Umbilical cord (tissue), 1 donor: ENCODE measurements at regions not wholly inside any gene's neighbourhood (a gene's known extent, or its start where the extent isn't known, plus 50 kb on each side); places are given as distances from the start of the nearest gene placed in this dataset.
A peak's percentile ranks its signal among the peaks of the same experiment; 100 is the strongest.

Source experiments
- DNase-seq: peaks from one replicate; pipeline ENCODE4 v3.0.0-alpha.2; 2015; ENCODE audit warnings: low spot score

- DNase-seq, result no peak
Observed at GRCh38 chr15:93438310-93438709, 349.3 kb upstream of the RGMA start.

- DNase-seq, result no peak
Observed at GRCh38 chr15:93432474-93432873, 343.5 kb upstream of the RGMA start.

GRCh38 chr15:93428807-93429351 lies 339.9 kb upstream of the RGMA start:
- no peak for DNase-seq

GRCh38 chr15:93428150-93428549 lies 339.1 kb upstream of the RGMA start:
- peak; percentile 9 for DNase-seq

- no peak for DNase-seq
Observed at GRCh38 chr15:93424131-93424530, 335.1 kb upstream of the RGMA start.

- no peak for DNase-seq
Observed at GRCh38 chr15:93422476-93422875, 333.5 kb upstream of the RGMA start.

- DNase-seq, result no peak
Observed at GRCh38 chr15:93420477-93420876, 331.5 kb upstream of the RGMA start.

GRCh38 chr15:93420050-93420452 lies 331.0 kb upstream of the RGMA start:
- no peak for DNase-seq

- no peak for DNase-seq
Observed at GRCh38 chr15:93418566-93418965, 329.6 kb upstream of the RGMA start.

GRCh38 chr15:93417631-93418030 lies 328.6 kb upstream of the RGMA start:
- DNase-seq, result peak; percentile 41

GRCh38 chr15:93417156-93417555 lies 328.1 kb upstream of the RGMA start:
- no peak for DNase-seq

GRCh38 chr15:93415576-93415975 lies 326.6 kb upstream of the RGMA start:
- no peak for DNase-seq

- DNase-seq, result no peak
Observed at GRCh38 chr15:93414576-93415231, 325.7 kb upstream of the RGMA start.

GRCh38 chr15:93413745-93414144 lies 324.7 kb upstream of the RGMA start:
- no peak for DNase-seq

- DNase-seq, result no peak
Observed at GRCh38 chr15:93399121-93399520, 310.1 kb upstream of the RGMA start.

GRCh38 chr15:93389211-93389610 lies 300.2 kb upstream of the RGMA start:
- no peak for DNase-seq

- no peak for DNase-seq
Observed at GRCh38 chr15:93384886-93385285, 295.9 kb upstream of the RGMA start.

GRCh38 chr15:93382200-93382820 lies 293.3 kb upstream of the RGMA start:
- no peak for DNase-seq

GRCh38 chr15:93378558-93378957 lies 289.5 kb upstream of the RGMA start:
- no peak for DNase-seq

- DNase-seq, result no peak
Observed at GRCh38 chr15:93372865-93373223, 283.8 kb upstream of the RGMA start.

GRCh38 chr15:93372208-93372864 lies 283.3 kb upstream of the RGMA start:
- DNase-seq, result no peak

GRCh38 chr15:93366387-93367100 lies 277.5 kb upstream of the RGMA start:
- DNase-seq, result no peak
